ENCODE measurements at regions not wholly inside any gene's neighbourhood (a gene's known extent, or its start where the extent isn't known, plus 50 kb on each side); places are given as distances from the start of the nearest gene placed in this dataset.

GRCh38 chrX:45912316-45912715, 632.9 kb downstream of the ZNF674 start:
- Histone ChIP-seq H3K79me1 (ENCODE audit: insufficient read depth, low read depth, low read length, poor library complexity, severe bottlenecking) (no peaks in the 10 kb centered on the region), H2AK5ac (ENCODE audit: insufficient read length, low read length) (no peak overlapping the region), H2BK5ac (ENCODE audit: insufficient read length, low read length) (no peak overlapping the region), H4K91ac (ENCODE audit: insufficient read length, low read depth, low read length) (no peak overlapping the region), H3K79me2 (ENCODE audit: insufficient read depth, low read length) (no peaks in the 10 kb centered on the region; the same call in 1 of the 2 replicates), H4K8ac (replicated peaks; ENCODE audit: insufficient read length, low read depth, low read length) (no peak overlapping the region), H3K23ac (ENCODE audit: insufficient read length, low read depth, low read length) (no peak overlapping the region), H2BK12ac (ENCODE audit: insufficient read length, low read depth, low read length) (no peak overlapping the region), H3K4ac (ENCODE audit: low read depth, low read length) (no peak overlapping the region), H2AFZ (ENCODE audit: low read length) (no peak overlapping the region), H3K27me3 (ENCODE audit: insufficient read depth, low read length) (no peaks in the 10 kb centered on the region), H2BK15ac (ENCODE audit: low read depth, low read length) (no peak overlapping the region), H3K9me3 (ENCODE audit: control insufficient read depth, low read depth, low read length) (no peaks in the 10 kb centered on the region), H2BK120ac (ENCODE audit: low read depth, low read length, poor library complexity, severe bottlenecking) (no peak overlapping the region), H3K4me1 (ENCODE audit: insufficient read depth, low read length) (peaks cover 2% of the 10 kb centered on the region; the same call in 1 of the 2 replicates), H2BK20ac (ENCODE audit: low read depth, low read length, poor library complexity, severe bottlenecking) (no peak overlapping the region), H3T11ph (ENCODE audit: low read length) (no peak overlapping the region), H3K9ac (ENCODE audit: extremely low read depth, insufficient read length, low read length) (no peak overlapping the region), H4K5ac (ENCODE audit: insufficient read length, low read depth, low read length) (no peak overlapping the region), H3K23me2 (ENCODE audit: insufficient read length, low read depth, low read length, poor library complexity, severe bottlenecking) (no peaks in the 10 kb centered on the region), H4K20me1 (ENCODE audit: control insufficient read depth, insufficient read depth, insufficient read length) (no peaks in the 10 kb centered on the region), H3K4me2 (ENCODE audit: insufficient read depth, insufficient read length, low read length) (no peak overlapping the region), H3K56ac (ENCODE audit: insufficient read length, low read depth, low read length) (no peak overlapping the region), H3K18ac (ENCODE audit: insufficient read length, low read depth, low read length) (no peak overlapping the region), H3K14ac (ENCODE audit: insufficient read depth, low read length) (no peak overlapping the region), H3K27ac (ENCODE audit: insufficient read length, low read depth, low read length) (no peak overlapping the region)
- WGBS (ENCODE audit: extremely low coverage, insufficient read length, low lambda C conversion rate) = no CpG with 5 or more reads among the region's 3 CpGs
- Mint-ChIP-seq H3K4me3 (no peak overlapping the region), H3K9me3 (peaks cover 54 to 63% of the 10 kb centered on the region in 2 experiments), H3K4me1 (peaks cover 17 to 20% of the 10 kb centered on the region in 2 experiments), H3K36me3 (ENCODE audit: insufficient read depth in 1 of 3, low read depth in 3 of 3) (peaks cover 0 to 2% (median 2%) of the 10 kb centered on the region in 3 experiments; a peak in 2 of 7 replicates), H3K27me3 (ENCODE audit: low read depth) (no peaks in the 10 kb centered on the region; the same call in 1 of the 2 replicates), H3K27ac (peak overlapping the region in 1 of 3 experiments; percentile 67; a peak in 1 of 7 replicates)
- no peak for DNase-seq
- no peak for TF ChIP-seq CTCF (conservative IDR thresholded peaks at IDR 0.05)
